Muscle of arm (tissue), 1 donor: ENCODE measurements at regions not wholly inside any gene's neighbourhood (a gene's known extent, or its start where the extent isn't known, plus 50 kb on each side); places are given as distances from the start of the nearest gene placed in this dataset.
A peak's percentile ranks its signal among the peaks of the same experiment; 100 is the strongest.

Experiments
- DNase-seq: peaks from one replicate; pipeline ENCODE4 v3.0.0-alpha.2; 2013

DNA sequence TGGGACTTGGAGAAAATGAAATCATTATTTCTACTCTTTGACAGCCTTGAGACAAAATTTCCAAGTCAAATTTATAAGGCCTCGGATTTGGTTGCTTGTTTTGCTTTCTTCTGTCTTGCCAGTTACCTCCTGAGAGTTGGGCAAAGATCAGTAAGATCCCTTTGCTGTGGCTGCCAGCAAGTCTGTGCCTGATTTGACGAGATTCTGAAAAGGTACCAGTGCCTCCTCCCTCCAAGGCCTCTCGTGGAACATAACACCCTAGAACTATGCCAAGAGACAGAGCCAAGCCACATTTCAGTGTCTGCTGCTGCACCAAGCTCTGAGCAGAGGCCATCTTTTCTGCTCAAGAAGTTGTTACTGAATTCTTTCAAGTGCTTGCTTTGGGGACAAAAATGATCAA lies 61.0 kb downstream of the GTPBP8 start:
- DNase-seq = peak; percentile 62

DNA sequence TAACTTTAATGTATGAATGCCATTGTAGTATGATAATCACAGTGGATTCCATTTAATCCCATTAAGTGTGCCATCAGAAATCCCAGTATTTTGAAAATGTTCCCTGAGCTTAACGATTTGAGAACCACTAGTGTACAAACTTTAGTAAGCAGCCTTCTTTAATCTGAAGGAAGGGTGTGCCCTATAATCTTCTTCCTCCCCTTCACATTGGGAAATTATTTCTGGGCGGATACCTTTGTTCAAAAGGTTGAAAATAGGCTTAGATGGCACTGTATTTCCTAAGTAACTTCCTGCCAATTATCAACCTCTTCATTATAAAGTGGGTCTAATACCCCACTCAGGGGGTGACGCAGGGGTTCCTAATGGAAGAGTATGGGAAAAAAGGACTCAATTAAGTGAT lies 62.4 kb downstream of the GTPBP8 start:
- DNase-seq = no peak

DNA sequence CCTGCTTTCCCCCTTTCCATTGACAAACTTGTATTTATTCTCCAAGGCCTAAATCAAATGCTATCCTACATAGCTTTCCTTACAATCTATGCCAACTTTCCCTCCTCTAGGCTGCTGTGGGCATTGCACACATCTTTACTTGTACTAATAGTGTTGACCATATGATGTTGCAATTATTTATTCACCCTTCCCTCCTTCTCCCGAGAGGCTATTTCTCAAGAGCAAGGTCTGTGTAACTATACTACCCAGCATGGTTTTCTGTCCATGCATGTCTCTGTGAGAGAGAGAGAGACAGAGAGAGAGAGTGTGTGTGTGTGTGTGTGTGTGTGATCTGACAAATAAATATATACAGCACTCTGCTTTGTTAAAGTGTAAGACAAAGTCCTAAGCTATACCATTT lies 63.8 kb downstream of the GTPBP8 start:
- no peak for DNase-seq

DNA sequence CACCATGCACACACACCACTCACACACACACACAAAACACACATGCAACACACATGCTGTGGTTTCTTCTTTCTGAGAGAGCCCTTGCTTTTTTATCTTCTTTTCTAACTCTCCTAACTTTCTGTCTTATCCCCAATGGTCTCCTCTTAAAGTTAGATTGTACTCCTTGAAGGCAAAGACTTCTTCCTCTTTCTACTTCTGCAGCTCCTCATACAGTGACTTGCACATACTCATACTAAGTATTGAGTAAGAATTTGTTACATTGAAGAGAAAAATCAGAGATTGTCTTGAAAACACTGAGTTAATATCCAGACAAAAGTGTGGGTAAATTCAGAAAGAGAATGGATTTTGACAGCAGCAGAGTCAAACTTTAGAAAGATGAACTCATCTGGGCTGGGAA lies 64.4 kb downstream of the GTPBP8 start:
- DNase-seq = no peak

DNA sequence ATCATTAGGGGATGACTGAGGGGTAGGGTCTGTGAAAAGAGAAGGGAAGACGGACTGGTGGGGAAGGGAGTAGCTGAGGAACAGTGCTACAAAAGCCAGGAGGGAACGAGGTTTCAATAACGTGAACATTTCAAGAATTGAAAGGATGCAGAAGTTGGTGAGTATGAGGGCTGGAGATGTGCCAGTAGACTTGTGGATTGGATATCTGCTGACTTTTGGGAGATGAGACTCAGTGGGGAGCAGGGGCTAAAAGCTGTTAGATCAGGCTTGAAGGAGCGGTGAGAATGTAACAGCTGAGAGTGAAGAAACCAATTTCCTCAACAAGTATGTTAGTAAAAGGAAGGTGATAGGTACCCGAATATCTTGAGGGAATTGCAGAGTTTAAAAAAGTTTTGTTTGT lies 65.2 kb downstream of the GTPBP8 start:
- DNase-seq = no peak

DNA sequence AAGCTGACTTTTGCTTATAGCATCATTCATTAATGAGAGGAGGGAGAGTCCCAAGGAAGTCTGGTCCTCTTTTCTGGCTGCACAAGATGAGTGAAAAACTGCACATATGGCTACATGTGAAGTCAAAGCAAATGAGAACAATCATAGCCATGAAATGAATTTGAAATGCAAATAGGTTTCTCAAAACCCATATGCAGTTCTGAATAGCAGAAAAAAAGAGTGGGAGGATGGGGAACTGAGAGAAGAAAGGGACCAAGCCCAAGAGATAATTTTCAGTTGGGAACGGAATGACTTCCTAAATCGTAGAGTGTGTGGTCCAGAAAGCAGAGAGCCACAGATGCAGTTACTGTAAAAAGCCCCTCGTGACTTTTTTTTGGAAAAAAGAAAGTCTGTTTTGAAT lies 66.3 kb downstream of the GTPBP8 start:
- peak; percentile 27 for DNase-seq

DNA sequence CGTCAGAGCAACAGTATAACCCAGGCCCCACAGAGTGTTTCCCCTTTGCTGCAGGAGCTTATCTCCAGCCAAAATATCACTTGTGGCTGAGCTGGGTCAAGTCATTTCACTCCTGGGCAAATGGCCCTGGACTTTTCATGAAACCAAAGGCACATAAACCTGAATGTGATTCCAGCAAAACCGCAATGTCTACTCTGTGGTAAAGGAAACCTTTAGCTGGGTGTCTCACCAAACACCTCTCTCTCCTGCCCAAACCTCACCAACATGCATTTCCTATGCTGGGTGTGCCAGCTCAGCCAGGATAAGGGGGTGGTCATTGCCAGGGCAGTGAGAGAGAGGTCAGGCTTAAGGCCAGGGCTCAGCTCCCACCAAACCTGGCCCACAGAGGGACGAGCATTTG lies 67.4 kb downstream of the GTPBP8 start:
- DNase-seq = no peak

DNA sequence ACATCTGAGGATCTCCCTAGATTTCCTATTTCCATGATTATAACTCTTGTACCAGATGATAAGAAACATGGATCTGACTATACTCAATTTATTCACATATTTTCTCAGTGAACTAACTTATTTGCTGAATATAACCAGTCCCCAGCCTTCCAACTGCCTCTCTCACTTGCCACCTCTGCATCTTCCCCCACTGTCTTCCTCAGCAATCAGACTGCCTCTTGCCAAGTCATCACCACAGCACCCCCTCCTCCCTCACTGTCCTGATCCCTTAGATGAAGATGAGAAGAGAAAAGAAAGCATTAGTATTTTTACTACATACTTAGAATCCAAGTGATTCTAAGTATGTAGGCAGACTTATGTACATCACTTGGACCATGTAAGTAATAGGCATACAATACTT lies 71.9 kb downstream of the GTPBP8 start:
- no peak for DNase-seq

DNA sequence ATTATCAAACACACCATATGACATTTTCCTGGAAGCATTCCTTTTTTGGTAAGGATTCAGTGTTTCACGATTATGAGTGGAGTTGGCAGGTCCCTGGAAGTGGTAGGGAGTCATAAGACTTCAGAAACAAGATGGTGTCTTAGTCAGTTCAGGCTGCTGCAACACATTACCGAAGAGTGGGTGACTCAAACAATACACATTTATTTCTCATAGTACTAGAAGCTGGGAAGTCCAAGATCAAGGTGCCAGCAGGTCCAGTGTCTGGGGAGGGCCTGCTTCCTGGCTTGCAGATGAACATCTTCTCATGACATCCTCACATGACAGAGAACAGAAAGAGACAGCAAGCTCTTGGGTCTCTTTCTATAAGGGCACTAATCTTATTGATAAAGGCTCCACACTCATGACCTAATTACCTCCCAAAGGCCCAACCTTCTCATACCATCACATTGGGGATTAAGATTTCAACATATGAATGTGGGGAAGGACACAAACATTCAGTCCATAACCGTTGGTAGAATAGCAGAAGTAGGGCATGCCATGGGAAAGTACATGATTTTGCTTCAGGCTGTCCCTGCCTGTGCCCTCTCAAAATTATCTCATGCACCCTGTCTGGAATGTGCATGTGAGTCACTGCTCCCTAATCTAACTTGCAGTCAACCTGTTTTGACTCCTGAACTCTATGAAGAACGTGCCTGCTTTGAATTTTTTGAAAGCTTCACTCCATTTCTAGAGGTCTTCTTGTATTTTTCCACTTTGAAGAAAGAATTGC lies 72.5 kb downstream of the GTPBP8 start:
- DNase-seq = no peak

DNA sequence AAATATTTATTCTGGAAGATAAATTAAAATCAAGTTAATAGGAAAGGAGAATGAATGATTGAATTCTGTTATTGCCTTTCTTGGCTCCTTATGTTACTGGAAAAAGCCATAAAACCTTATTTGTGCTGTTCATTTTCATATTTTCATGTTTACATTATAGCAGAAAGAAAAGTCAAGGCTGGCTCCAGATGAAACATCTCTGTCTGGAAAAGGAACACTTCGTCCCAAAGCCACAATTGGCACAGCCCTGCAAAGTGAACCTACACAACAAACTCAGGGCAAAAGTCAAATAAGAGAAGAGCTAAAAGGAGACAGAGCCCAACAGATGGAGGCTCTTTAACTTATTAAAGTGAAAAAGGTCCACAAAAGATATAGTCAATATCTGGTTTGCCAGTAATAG lies 73.4 kb downstream of the GTPBP8 start:
- no peak for DNase-seq

DNA sequence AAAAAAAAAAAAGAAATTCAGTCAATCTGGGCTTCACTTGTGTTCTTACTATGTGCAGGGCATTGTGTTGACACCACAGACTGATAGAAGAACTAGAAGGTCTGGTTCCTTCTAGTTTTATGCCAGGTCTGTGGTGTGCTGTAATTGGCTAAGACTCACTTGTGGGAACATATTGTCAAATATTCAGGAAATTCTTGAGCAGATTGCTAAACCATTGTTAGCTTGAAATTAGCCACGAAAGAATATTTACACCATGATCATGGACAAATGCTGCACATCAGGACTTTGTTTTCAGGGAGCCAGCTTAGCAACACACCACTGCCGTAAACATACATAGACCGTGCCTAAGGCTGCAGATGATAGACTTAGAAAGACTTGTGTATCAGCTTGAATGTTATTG lies 74.6 kb downstream of the GTPBP8 start:
- no peak for DNase-seq

DNA sequence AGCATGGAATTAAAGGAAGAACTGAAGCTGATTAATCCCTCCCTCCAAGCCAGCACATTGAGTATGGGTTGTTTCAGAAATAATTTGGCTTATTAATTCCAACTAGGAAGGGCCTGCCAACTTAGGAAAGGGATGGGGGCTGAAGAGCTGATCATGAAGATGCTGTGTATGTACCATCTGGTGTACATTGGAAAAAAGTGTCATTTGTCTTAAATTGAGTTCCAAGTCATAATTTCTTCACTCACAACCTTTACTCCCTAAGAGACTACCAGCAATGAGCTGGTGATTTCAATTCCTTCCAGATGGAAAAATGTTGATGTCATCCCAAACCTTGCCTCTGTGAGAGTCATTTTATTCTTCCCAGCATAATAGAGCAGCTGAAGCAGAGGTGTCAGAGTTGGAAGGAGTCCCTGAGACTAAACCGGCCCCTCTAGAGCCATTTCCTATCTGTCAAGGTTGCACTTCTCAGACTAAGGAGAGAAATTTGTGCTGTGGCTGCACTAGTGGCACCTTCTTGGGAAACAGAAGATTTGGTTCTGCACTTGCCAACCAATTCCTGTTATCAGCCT lies 79.4 kb downstream of the GTPBP8 start:
- DNase-seq = peak; percentile 85

DNA sequence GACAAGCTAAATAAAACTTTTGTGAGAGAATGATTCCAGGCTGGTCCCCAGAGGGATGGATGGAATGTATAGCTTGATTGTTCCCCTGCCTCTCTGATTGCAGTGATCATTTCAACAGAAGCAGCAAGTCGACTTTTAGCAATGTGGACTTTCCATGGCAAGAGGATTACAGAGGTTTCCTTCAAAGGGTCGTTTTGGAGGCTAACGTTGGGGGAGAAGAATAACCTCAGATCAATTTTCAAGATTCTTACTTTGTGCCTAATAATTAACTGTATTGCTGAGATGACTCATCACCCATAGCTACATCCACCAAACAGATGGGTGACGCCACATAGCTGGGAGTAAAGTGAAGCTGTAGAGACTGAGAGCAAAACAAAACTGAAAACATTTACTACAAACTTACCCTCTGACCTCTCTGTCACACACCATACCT lies 79.9 kb downstream of the GTPBP8 start:
- DNase-seq = no peak

DNA sequence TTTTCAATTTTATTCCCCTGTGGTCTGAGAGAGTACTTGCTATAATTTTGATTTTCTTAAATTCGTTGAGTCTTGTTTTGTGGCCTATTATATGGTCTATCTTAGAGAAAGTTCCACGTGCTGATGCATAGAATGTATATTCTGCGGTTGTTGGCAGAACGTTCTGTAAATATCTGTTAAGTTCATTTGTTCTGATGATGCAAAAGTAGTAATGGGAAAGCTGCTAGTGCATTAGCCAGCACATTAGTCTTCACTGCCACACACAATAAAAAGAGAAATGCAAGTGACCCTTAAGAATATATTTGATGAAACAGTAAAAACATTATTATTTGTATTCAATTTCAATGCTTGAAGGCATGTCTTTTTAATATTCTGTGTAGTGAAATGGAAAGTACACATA lies 84.8 kb downstream of the GTPBP8 start:
- DNase-seq = no peak

DNA sequence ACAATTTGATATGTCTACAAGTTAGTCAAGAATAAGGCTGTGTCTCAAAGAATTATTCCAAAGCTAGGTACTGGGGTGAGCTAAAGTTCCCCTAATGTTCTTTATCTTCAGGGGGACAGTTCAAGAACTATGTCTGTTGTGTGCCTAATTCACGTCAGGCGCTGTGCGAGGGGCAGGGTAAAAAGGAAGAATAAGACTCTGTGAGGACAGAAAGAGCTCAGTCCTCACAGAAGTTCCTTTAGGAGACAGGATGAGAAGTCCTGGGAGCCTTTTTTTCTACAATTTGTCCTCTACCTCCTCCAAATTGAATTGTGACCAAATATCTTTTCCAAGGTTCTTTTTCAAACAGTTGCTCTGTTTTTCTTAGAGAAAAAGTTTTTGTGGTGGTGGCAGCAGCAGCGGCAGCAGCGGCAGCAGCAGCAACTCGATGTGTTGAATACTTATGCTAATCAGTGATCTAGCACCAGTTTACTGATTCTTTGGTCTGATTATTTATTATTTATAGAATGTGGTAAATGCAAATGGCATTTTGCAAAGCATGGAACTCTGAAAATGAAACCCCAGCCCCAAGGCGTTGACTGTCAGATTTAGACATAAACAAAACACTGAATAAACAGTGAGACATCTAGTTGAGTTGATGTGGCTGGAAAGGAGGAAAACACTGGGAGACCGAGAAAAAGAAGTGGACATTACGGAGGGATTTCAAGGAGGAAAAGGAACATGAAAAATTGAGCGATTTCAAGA lies 88.6 kb downstream of the GTPBP8 start:
- DNase-seq = no peak

DNA sequence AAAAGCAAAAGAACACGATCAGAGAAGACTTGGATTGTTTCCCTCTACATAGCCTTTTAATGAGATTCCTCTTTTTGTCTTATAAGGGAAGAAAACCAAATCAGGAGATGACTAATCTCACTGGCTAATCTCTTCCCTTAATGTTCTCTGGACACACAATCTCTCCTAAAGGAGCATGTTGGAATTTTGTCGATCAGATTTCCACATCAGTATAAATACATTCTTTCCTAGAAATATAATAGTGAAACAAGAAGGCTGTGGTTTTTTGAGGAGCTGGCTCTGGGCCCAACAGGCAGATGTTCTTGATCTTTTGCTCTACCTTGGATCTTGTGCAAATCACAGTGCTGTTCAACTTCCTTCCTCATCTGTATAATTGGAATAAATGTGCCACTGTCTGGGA lies 94.0 kb downstream of the GTPBP8 start:
- peak; percentile 77 for DNase-seq

DNA sequence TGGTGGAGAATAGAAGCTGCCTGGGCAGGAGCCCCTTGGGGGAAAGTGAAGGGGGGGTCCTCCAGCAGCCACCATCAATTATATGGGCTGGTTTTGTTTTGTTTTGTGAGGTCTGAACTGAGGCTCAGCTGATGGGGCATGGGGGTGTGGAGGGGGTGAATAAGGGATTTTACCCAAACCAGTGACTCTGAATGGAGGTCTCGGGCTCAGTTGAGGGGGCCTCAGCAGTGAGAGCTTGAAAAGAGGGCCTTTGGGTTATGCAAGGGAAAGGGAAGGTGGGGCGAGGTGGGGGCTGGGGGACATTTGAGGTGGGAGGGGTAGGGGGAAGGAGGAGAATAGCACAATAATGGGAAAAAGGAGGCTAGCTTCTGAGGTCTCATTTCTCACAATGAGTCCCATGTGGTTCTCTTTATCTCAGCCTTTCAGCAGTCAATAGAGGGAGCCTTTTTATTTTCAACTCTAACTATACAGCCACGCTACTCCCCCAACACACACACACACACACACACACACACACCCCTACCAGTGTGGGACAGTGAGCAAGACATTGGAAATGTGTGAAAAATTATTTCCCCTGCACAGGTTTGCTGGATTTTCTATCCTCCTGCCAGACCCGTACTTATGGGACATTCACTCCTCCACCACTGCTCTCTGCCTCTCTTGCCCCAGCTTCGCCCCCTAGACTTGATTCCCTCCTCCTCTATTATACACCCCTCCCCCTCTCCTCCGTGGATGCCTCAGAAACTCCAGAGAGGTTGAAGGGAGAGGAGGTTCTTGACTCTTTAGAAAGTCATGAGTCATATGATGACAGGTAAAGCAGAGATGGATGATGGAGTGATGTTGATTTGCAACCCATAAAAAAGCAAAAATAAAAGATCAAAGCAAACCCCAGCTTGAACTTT lies 96.0 kb downstream of the GTPBP8 start:
- DNase-seq = no peak

DNA sequence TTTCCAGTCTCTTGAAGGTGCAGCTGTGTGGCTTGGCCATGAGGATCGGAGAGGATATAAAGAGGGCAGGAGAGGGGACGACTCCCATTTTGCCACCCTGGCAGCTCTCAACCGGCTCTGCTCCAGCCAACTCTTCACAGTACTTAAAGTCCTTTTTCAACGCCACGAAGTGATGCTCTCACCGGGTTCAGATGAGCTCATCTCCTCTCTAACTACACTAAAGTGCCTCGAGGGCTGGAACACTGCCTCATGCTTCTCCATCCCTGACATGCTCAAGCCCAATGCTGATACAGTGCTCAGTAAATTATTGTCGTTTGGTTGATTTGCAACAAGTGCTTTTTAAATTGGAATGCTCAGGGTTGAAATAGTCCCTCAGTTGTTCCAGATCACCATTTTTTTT lies 97.8 kb downstream of the GTPBP8 start:
- DNase-seq = peak; percentile 63

DNA sequence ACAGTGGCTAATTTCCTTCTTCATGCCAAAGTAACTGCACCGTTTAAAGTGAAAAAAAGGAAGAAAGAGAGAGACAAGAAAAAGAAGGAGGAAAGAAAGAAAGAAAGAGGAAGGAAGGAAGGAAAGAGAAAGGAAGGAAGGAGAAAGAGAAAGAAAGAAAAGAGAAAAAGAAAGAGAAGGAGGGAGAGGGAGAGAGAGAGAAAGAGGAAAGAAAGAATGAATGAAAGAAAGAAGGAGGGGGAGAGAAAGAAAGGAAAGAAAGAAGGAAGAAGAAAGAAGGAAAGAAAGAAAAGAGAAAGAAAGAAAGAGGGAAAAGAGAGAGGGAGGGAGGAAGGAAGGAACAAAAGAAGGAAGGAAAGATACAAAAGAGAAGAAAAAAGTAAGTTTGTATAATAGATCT lies 100.6 kb downstream of the GTPBP8 start:
- DNase-seq = no peak

DNA sequence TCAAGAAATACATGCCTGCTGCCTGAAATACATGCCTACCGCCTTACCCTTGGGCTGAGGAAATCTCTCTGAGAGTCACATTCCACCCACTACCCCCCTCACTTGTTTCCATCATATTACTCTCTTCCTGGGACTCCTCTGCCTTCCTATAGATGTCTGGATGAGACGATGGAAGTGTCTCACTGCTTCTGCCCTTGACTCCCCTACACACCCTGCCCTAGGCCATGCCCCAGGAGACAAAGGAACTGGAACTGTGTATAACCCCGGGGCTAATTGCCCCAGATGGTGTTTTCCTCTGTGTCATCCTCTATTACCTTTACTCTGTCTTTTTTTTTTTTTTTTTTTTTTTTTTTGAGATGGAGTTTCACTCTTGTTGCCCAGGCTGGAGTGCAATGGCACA lies 102.0 kb downstream of the GTPBP8 start:
- DNase-seq = no peak

DNA sequence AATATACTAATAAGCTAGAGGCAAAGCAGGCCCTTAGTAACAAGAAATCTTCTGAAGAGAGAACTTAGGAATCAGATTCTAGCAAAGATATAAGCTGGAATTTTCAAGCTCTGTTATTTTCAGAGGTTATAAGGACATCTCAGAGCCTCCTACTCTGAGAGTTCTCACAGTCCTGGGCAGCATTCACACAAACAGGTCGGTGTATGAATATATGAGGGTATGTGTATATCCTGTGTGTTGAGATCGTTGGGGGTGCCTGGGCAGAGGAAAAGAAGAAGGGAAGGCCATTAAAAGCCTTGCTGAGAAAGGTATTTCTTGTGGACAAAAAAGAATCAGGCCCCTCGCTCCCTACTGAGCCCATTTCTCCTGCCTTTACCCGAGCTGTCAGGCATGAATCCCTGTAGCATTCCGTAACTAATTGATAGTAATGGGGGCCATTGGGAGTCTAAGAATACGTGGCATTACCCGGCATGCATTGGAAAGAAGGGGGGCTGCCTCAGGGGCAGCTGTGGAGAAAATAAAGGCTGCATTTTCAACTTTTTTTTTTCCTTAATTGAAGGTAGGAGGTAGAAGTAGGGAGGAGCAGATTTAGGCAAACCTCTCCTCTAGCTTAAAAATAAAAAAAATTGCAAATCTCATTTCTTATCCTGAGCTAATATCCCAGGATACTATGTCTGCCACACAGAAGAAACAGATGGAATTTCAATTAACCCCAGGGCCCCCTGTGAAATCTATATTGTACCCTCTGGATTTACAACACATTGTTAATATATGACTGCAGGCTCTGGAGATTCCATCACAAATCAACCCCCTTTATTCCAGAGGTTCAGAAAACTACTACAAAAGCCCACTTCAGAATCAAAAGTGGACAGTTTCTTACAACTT lies 103.8 kb downstream of the GTPBP8 start:
- DNase-seq = no peak
